ENCODE measurements at regions not wholly inside any gene's neighbourhood (a gene's known extent, or its start where the extent isn't known, plus 50 kb on each side); places are given as distances from the start of the nearest gene placed in this dataset.
"Not testable (repeated sequence)": the region's sequence is repeated elsewhere in the genome, so short reads cannot be mapped to it uniquely, and the experiment has no call there.

- no peak for DNase-seq
Observed at GRCh38 chrX:148080593-148080992, 99.5 kb downstream of the FMR1NB start.

GRCh38 chrX:148084611-148085010 is 103.5 kb downstream of the FMR1NB start:
- no peak for DNase-seq

GRCh38 chrX:148120151-148120550 is 139.0 kb downstream of the FMR1NB start:
- no peak for DNase-seq

- DNase-seq, result no peak
Observed at GRCh38 chrX:148120999-148121623, 140.0 kb downstream of the FMR1NB start.

GRCh38 chrX:148128872-148129505 is 147.9 kb downstream of the FMR1NB start:
- not testable (repeated sequence) for DNase-seq

GRCh38 chrX:148133105-148133725 is 152.1 kb downstream of the FMR1NB start:
- peak in 1 of 3 experiments; percentile 40 for DNase-seq

- DNase-seq, result no peak
Observed at GRCh38 chrX:148134578-148134977, 153.4 kb downstream of the FMR1NB start.

GRCh38 chrX:148135738-148136137 is 154.6 kb downstream of the FMR1NB start:
- no peak for DNase-seq

GRCh38 chrX:148146121-148146520 is 165.0 kb downstream of the FMR1NB start:
- no peak for DNase-seq

- no peak for DNase-seq
Observed at GRCh38 chrX:148156986-148157385, 175.8 kb downstream of the FMR1NB start.

GRCh38 chrX:148159796-148160195 is 178.7 kb downstream of the FMR1NB start:
- DNase-seq, result no peak

- DNase-seq, result no peak
Observed at GRCh38 chrX:148161701-148162100, 180.6 kb downstream of the FMR1NB start.

- no peak for DNase-seq
Observed at GRCh38 chrX:148185631-148186030, 204.5 kb downstream of the FMR1NB start.

- DNase-seq, result no peak
Observed at GRCh38 chrX:148192547-148192946, 211.4 kb downstream of the FMR1NB start.

- no peak for DNase-seq
Observed at GRCh38 chrX:148193759-148194158, 212.6 kb downstream of the FMR1NB start.

- DNase-seq, result no peak
Observed at GRCh38 chrX:148203531-148203930, 222.4 kb downstream of the FMR1NB start.

GRCh38 chrX:148204195-148204594 is 223.1 kb downstream of the FMR1NB start:
- no peak for DNase-seq

- no peak for DNase-seq
Observed at GRCh38 chrX:148214786-148215185, 233.6 kb downstream of the FMR1NB start.

GRCh38 chrX:148215726-148216125 is 234.6 kb downstream of the FMR1NB start:
- DNase-seq, result no peak

GRCh38 chrX:148223361-148223760 is 242.2 kb downstream of the FMR1NB start:
- no peak for DNase-seq

- DNase-seq, result no peak
Observed at GRCh38 chrX:148228521-148228920, 247.4 kb downstream of the FMR1NB start.

- DNase-seq, result no peak
Observed at GRCh38 chrX:148229801-148230303, 248.7 kb downstream of the FMR1NB start.

GRCh38 chrX:148259990-148260389 is 240.4 kb upstream of the AFF2 start:
- DNase-seq, result no peak

- no peak for DNase-seq
Observed at GRCh38 chrX:148265829-148266228, 234.6 kb upstream of the AFF2 start.

All from NCI-H1417 (cell line).